Endometrial microvascular endothelial cells (primary cell): ENCODE measurements at regions not wholly inside any gene's neighbourhood (a gene's known extent, or its start where the extent isn't known, plus 50 kb on each side); places are given as distances from the start of the nearest gene placed in this dataset.

Experiments used
- in situ Hi-C: cut with HindIII; loops from 2 replicates; pipeline ENCODE4 v1.10.0; 2017; ENCODE audit warnings: low sequenced_read_pairs, low pct_unique_long_range_greater_than_20kb; ENCODE audit errors: inconsistent ontology term

DNA sequence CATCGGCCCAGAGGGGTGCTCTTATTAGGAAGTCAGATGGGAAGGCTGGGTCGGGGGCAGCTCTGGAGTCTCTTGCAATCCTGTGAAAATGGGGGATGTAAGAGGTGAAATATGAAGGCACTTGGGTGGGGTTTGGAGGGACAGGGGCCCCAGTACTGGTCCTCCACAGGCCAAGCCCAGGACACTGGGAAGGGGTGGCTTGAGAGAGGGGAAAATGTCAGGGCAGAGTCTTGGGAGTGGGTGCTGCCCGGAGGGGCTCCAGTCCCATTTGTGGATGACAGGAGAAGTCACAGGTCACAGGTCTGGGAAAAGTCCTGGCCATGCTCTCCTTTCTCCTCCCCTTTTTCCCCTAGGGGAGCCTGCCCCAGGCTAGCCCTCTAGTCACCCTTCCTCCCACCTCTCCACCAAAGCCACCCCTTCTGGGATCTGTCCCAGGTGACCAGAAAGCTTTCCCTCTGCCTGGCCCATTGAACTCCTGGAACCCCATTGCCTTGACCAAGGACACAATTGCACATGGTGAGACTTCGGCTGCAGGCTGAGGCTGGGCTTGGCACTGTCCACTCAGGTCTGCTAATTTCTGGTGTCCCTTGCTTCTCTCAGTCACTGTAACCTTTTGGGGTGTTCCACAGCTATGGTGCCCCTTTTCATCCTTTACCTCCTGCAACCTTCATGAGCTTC, 1465.0 kb downstream of the TBC1D22A start:
- in situ Hi-C loops: no loop called here

DNA sequence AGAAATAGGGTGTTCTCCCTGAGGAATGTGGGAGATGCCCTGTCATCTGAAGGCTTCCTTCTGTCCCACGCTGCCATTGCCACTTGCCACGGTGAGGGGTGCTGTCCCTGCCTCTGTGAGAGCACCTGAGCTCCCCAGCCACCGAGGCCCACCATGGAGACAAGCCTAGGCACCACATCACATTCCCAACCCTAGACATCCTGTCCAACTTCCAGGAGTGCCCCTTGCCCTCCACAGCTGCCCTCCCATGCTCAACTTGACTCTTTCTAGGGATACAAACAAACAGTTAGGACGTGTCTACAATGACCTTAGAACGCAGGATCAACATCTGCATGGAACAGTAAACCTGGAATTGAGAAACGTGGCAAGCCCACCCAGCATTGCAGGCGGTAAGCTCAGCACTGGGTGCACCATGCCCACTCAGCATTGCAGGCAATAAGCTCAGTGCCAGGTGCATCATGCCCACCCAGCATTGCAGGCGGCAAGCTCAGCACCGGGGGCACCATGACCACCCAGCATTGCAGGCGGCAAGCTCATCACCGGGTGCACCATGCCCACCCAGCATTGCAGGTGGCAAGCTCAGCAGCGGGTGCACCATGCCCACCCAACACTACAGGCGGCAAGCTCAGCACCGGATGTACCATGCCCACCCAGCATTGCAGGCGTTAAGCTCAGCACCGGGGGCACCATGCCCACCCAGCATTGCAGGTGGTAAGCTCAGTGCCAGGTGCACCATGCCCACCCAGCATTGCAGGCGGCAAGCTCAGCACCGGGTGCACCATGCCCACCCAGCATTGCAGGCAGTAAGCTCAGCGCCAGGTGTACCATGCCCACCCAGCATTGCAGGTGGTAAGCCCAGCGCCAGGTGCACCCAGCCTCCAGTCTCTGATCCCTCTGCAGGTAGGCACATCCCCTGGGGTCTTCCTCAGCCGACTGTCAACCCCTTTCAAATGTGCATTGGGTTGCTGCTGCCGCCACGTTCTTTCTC, 1463.9 kb downstream of the TBC1D22A start:
- in situ Hi-C loops: no loop called here

DNA sequence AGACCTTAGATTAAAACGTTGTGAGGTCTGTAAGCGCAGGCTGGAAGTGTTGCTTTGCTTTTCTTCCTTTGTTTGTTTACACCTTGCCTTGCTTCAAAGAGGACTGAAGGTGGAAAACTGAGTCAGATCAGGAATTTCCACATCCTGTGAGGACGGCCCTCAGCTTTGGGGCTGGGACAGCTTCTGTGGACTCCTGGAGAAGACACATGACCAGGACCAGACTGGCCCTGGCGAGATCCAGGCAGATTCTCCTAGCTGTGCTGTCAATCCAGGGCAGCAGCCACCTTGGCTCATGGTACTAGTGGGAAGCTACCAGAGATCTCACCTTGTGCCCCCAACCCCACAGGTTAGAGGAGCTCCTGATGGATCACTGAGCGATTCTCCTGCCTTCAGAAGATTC, 1461.9 kb downstream of the TBC1D22A start:
- in situ Hi-C loops: no loop called here

DNA sequence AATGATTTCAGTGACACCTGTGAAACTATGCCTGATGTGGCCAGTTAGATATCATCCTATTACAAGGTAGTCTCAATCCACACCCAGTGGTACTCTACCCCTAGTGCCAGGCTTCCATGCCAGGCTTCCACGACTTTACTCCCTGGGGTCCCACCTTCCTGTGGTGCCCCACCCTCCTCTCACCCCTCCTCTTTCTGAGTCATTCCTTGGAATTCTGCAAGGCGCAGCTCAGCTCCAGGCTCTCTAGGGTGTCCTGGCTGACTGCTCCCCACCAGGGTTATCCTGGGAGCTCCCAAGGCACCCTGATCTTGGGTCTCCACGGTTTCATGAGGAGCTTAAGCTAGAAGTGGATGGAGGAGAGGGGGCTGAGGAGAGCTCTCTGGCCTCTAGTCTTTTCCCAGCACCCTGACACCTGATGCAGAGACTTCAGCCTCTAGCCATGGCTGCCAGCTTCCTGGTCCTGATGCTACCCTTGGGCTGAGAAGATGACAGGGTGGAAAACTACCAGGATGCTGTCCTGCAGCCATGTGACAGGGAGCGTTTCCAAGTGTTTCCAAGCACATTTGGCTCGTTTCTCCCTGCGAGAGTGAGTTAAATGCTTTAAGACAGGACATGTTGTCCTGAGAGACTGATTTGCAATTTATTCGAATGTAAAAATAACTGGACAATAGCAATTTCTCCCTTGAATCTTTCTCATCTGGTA, 1461.2 kb downstream of the TBC1D22A start:
- in situ Hi-C loops: no loop called here

DNA sequence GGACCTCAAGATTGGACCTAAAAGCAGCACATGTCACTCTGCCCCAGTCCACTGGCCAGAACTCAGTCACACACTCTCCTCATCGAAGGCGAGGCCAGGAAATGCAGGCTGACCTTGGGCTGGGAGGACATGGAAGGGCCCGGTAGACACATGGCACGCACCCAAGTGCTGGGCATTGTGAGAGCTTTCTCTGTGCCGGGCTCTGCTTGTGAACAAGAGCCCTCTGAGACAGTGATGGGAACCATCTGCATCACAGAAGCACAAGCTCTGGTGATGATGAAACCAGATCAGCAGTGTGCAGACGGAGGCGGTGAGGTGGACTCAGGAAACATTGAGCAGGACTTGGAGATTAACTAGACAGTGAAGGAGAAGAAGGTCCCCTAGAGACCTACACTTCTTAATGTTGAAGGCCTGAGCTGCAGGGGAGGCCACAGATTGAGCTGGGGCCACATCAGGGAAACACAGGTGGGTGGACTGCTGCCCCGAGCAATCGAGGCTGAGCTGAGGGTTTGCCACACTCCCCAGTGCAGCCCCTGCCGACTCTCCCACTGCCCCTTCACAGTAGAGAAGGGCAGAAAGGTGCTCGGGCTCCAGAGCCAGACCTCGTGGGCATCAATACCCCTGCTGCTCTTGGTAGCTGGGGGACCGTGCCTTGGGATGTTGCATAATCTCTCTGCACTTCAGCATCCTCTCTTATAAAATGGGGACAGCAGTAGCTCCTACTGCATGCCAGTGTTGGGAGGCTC, 1460.5 kb downstream of the TBC1D22A start:
- in situ Hi-C loops: no loop called here

- in situ Hi-C loops: no loop called here
Measured at GRCh38 chr22:48218889-48219420, 1456.5 kb downstream of the TBC1D22A start.

DNA sequence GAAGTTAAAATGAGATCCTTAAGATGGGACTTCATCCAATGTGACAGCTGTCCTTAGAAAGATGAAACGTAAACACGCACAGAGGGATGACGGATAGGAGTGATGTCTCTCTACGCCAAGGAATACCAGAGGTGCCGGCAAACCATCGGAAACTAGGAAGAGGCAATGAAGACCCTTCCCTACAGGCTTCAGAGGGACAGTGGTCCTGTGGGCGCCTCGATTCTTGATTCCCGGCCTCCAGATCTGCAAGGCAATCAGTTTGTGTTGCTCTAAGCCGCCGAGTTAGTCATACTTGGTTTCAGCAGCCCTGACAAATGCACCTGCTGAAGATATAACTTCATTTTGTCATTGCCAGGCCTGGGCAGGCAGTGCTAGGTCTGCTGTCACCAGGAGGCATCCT, 1455.1 kb downstream of the TBC1D22A start:
- in situ Hi-C loops: no loop called here

DNA sequence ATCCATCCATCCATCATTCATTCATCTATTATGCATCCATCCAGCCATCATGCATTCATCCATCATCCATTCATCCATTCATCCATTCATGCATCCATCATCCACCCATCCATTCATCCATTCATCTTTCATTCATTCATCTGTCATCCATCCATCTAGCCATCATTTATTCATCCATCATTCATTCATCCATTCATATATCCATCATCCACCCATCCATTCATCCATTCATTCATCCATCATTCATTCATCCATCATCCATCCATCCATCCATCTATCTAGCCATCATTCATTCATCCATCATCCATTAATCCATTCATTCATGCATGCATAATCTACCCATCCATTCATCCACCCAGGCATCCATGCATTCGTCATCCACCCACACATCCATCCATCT, 1450.3 kb downstream of the TBC1D22A start:
- in situ Hi-C loops: no loop called here

GRCh38 chr22:48210812-48211211, 1448.4 kb downstream of the TBC1D22A start:
- in situ Hi-C loops: no loop called here

DNA sequence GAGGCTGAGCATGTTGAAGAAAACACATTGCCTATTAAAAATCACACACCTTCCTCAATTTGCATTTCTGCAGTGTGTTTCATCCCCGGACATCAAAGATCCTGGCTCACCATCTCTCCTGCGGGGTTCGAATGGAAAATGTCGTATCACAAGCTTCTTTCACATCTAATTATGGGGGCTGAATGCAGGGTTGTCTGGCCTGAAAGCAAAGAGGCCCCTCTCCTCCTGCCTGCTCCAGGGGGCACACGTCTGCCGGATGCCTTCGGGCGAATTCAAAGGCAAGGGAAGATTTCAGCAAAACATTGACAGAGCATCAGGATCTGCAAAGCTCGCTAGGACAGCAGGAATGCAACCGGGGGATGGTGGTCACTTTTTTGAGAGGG, 1447.7 kb downstream of the TBC1D22A start:
- in situ Hi-C loops: no loop called here

GRCh38 chr22:48209473-48210197, 1447.2 kb downstream of the TBC1D22A start:
- in situ Hi-C loops: no loop called here

- in situ Hi-C loops: no loop called here
Measured at GRCh38 chr22:48208894-48209293, 1446.4 kb downstream of the TBC1D22A start.

DNA sequence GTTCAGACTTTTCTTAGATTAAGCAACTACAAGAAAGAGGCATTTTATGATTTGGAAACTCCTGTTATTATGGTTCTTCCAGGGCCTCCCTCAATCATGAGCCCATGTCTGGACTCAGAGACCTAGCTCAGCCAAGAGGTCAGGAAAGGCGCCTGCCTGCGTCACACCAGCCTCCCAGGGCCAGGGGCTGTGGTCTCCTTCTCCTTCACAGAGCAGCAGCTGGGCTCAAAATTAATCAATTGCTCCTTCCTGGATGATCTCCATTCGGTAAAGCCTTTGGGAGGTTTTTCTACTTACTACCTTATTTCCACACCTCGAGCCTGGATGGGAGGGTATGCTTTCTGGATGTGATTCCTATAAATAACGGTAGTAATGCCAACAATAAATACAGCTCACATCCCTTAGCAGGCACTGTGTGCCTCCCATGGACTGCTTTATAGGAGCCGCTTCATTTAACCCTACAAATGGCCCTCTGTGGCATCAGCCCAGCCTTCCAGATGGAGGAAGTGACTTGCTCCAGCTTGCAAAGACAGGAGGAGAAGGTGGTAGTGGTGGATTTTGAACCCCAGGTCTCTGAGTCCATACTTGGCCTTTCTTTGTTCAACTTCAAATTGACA, 1445.6 kb downstream of the TBC1D22A start:
- in situ Hi-C loops: no loop called here

- in situ Hi-C loops: no loop called here
Measured at GRCh38 chr22:48205790-48206189, 1443.3 kb downstream of the TBC1D22A start.

- in situ Hi-C loops: no loop called here
Measured at GRCh38 chr22:48205161-48205560, 1442.7 kb downstream of the TBC1D22A start.

GRCh38 chr22:48204296-48204695, 1441.8 kb downstream of the TBC1D22A start:
- in situ Hi-C loops: no loop called here

- in situ Hi-C loops: no loop called here
Measured at GRCh38 chr22:48199667-48200066, 1437.2 kb downstream of the TBC1D22A start.
